ENCODE measurements at regions not wholly inside any gene's neighbourhood (a gene's known extent, or its start where the extent isn't known, plus 50 kb on each side); places are given as distances from the start of the nearest gene placed in this dataset.

GRCh38 chr5:125794922-125795321, 628.3 kb upstream of the GRAMD2B start:
- TF ChIP-seq, protein P1, sequence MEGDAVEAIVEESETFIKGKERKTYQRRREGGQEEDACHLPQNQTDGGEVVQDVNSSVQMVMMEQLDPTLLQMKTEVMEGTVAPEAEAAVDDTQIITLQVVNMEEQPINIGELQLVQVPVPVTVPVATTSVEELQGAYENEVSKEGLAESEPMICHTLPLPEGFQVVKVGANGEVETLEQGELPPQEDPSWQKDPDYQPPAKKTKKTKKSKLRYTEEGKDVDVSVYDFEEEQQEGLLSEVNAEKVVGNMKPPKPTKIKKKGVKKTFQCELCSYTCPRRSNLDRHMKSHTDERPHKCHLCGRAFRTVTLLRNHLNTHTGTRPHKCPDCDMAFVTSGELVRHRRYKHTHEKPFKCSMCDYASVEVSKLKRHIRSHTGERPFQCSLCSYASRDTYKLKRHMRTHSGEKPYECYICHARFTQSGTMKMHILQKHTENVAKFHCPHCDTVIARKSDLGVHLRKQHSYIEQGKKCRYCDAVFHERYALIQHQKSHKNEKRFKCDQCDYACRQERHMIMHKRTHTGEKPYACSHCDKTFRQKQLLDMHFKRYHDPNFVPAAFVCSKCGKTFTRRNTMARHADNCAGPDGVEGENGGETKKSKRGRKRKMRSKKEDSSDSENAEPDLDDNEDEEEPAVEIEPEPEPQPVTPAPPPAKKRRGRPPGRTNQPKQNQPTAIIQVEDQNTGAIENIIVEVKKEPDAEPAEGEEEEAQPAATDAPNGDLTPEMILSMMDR (IDR thresholded peaks at IDR 0.05) = no peak
- no peak for TF ChIP-seq POLR2A (IDR thresholded peaks at IDR 0.05)

All from lower leg skin (tissue), 3 donors.